Astrocyte (in vitro differentiated cells and primary cell): ENCODE measurements at regions not wholly inside any gene's neighbourhood (a gene's known extent, or its start where the extent isn't known, plus 50 kb on each side); places are given as distances from the start of the nearest gene placed in this dataset.

Experiments used
- DNase-seq: peaks from one replicate; pipeline ENCODE4 v3.0.0-alpha.2; 2010; ENCODE audit warnings: low read depth
- FAIRE-seq: peaks from 2 replicates; lab custom pipeline; 2011; peaks lifted over from hg19 to GRCh38; lab: Jason Lieb, UNC
- H2AFZ ChIP-seq: 2 replicates; pipeline ENCODE4 v1.6.0; 2012; ENCODE audit warnings: low read depth, low read length, inconsistent platforms
- H3K27ac ChIP-seq: 2 replicates; pipeline ENCODE4 v1.5.1; 2011; ENCODE audit warnings: low read depth, low read length, inconsistent platforms
- H3K27me3 ChIP-seq: 2 replicates; pipeline ENCODE4 v1.6.0; 2011; ENCODE audit warnings: low read length, inconsistent platforms; ENCODE audit not compliant: insufficient read depth
- H3K36me3 ChIP-seq: 2 replicates; pipeline ENCODE4 v1.5.1; 2011; ENCODE audit warnings: low read length, inconsistent platforms; ENCODE audit not compliant: insufficient read depth
- H3K4me1 ChIP-seq: 2 replicates; pipeline ENCODE4 v1.5.1; 2011; ENCODE audit warnings: low read length, inconsistent platforms; ENCODE audit not compliant: insufficient read depth
- H3K4me2 ChIP-seq: 2 replicates; pipeline ENCODE4 v1.6.0; 2012; ENCODE audit warnings: low read length, inconsistent platforms
- H3K4me3 ChIP-seq: 2 replicates; pipeline ENCODE4 v1.5.1; 2011; ENCODE audit warnings: low read depth, mild to moderate bottlenecking, low read length, inconsistent platforms; ENCODE audit not compliant: insufficient read depth
- H3K79me2 ChIP-seq: 2 replicates; pipeline ENCODE4 v1.6.0; 2012; ENCODE audit warnings: mild to moderate bottlenecking, low read length, inconsistent platforms; ENCODE audit not compliant: insufficient read depth
- H3K9ac ChIP-seq: 2 replicates; pipeline ENCODE4 v1.6.0; 2012; ENCODE audit warnings: mild to moderate bottlenecking, low read length, inconsistent platforms
- H3K9me3 ChIP-seq: 2 replicates; pipeline ENCODE4 v1.5.1; 2012; ENCODE audit warnings: low read depth, mild to moderate bottlenecking, low read length, inconsistent platforms; ENCODE audit not compliant: insufficient read depth
- H4K20me1 ChIP-seq: 2 replicates; pipeline ENCODE4 v1.6.0; 2012; ENCODE audit warnings: low read length, inconsistent platforms; ENCODE audit not compliant: insufficient read depth
- H3K27ac Mint-ChIP-seq: one replicate; pipeline ENCODE4 v1.8.0; 2021; ENCODE audit warnings: mild to moderate bottlenecking, mixed read lengths; ENCODE audit not compliant: unreplicated experiment
- H3K27me3 Mint-ChIP-seq: one replicate; pipeline ENCODE4 v1.8.0; 2021; ENCODE audit warnings: low read depth, mixed read lengths; ENCODE audit not compliant: unreplicated experiment
- H3K36me3 Mint-ChIP-seq: one replicate; pipeline ENCODE4 v1.8.0; 2021; ENCODE audit warnings: low read depth, mixed read lengths; ENCODE audit not compliant: unreplicated experiment
- H3K4me1 Mint-ChIP-seq: one replicate; pipeline ENCODE4 v1.8.0; 2021; ENCODE audit warnings: low read depth, mixed read lengths; ENCODE audit not compliant: unreplicated experiment
- H3K4me3 Mint-ChIP-seq: one replicate; pipeline ENCODE4 v1.8.0; 2021; ENCODE audit warnings: mild to moderate bottlenecking, moderate library complexity, mixed read lengths; ENCODE audit not compliant: unreplicated experiment
- H3K9me3 Mint-ChIP-seq: one replicate; pipeline ENCODE4 v1.8.0; 2021; ENCODE audit warnings: mild to moderate bottlenecking, mixed read lengths; ENCODE audit not compliant: unreplicated experiment
- EZH2 ChIP-seq: IDR thresholded peaks from 2 replicates; pipeline ENCODE4 v1.6.1; 2012; ENCODE audit warnings: mild to moderate bottlenecking, low read length, inconsistent platforms; ENCODE audit not compliant: insufficient read depth
- TF ChIP-seq, protein P1 (sequence below): IDR thresholded peaks from 2 replicates; pipeline ENCODE4 v1.5.1; 2011; ENCODE audit warnings: low read depth, mild to moderate bottlenecking, inconsistent platforms, low read length, moderate library complexity; ENCODE audit not compliant: insufficient read depth

DNA sequence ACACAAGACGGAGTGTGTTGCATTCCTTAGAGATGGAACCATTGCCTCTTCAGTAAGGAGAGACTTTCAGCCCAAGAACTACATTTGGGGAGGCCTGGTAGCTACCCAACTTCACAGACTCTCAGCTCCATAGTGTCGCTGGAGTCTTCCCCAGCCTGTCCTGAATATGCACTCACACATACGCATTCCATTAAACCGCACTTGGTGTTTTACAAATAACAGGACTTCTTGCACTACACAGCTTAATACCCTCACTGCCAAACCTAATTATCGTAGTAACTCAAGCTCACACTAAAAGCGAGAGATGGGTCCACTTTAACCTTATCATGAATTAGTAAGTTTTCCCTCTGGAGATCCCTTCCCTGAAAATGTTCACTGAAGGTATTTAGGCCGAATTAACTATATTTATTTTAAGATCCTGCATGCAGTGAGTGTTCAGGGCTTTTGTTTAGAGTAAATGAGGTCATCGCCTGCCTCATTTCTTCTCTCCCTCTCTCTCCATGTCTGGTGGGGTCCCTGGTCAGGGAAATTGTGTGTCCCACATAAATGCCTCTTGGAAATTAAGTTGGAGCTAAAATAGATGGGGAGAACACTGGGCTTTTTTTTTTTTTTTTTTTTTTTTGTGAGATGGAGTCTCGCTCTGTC is 171.9 kb downstream of the FAM43A start:
- no peak overlapping the region for H3K4me2 ChIP-seq
- no peak for FAIRE-seq
- H3K4me3 Mint-ChIP-seq = no peak overlapping the region

DNA sequence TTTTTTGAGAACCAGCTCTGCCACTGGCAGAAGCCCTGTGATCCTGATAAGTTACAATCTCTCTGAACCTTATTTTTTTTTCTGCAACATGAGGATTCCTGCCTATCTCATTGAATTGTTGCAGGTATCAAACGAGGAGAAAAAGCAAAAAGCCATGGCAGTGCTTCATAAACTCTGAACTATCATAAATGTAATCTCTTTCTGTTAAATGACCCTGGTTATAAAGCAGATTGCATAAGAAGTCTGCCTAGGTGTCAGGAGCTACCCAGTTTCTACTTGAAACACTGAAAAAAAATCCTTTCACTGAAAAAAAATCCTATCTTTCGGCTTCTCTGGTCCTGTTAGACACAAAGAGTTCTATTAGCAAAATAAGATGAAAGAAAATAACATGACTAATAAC is 172.7 kb downstream of the FAM43A start:
- Mint-ChIP-seq H3K9me3 (peaks cover 2% of the 10 kb centered on the region), H3K4me1 (no peaks in the 10 kb centered on the region), H3K27ac (no peak overlapping the region), H3K27me3 (peaks cover 51% of the 10 kb centered on the region), H3K4me3 (no peak overlapping the region), H3K36me3 (no peaks in the 10 kb centered on the region)
- no peak overlapping the region for H3K4me3 ChIP-seq
- no peaks in the 10 kb centered on the region for H3K79me2 ChIP-seq
- H3K9me3 ChIP-seq = no peaks in the 10 kb centered on the region
- no peaks in the 10 kb centered on the region for H3K36me3 ChIP-seq
- FAIRE-seq (no peak), DNase-seq (no peak)
- H3K27me3 ChIP-seq = peaks cover 2% of the 10 kb centered on the region
- no peak overlapping the region for H3K27ac ChIP-seq
- no peaks in the 10 kb centered on the region for H3K4me1 ChIP-seq
- no peak overlapping the region for H3K4me2 ChIP-seq
- no peaks in the 10 kb centered on the region for H4K20me1 ChIP-seq
- H3K9ac ChIP-seq = no peak overlapping the region
- H2AFZ ChIP-seq = no peak overlapping the region
- TF ChIP-seq, protein P1, sequence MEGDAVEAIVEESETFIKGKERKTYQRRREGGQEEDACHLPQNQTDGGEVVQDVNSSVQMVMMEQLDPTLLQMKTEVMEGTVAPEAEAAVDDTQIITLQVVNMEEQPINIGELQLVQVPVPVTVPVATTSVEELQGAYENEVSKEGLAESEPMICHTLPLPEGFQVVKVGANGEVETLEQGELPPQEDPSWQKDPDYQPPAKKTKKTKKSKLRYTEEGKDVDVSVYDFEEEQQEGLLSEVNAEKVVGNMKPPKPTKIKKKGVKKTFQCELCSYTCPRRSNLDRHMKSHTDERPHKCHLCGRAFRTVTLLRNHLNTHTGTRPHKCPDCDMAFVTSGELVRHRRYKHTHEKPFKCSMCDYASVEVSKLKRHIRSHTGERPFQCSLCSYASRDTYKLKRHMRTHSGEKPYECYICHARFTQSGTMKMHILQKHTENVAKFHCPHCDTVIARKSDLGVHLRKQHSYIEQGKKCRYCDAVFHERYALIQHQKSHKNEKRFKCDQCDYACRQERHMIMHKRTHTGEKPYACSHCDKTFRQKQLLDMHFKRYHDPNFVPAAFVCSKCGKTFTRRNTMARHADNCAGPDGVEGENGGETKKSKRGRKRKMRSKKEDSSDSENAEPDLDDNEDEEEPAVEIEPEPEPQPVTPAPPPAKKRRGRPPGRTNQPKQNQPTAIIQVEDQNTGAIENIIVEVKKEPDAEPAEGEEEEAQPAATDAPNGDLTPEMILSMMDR = no peak
- TF ChIP-seq EZH2 = no peak

More for the DNA sequence above, 171.9 kb downstream of the FAM43A start:
- no peaks in the 10 kb centered on the region for H4K20me1 ChIP-seq
- no peaks in the 10 kb centered on the region for H3K4me1 ChIP-seq
- peaks cover 45% of the 10 kb centered on the region for H3K27me3 Mint-ChIP-seq
- H3K27ac Mint-ChIP-seq = no peak overlapping the region
- no peaks in the 10 kb centered on the region for H3K9me3 ChIP-seq
- no peak for TF ChIP-seq EZH2
- TF ChIP-seq, protein P1 = no peak
- no peak for DNase-seq
- H3K36me3 ChIP-seq = no peaks in the 10 kb centered on the region
- H3K9me3 Mint-ChIP-seq = peaks cover 2% of the 10 kb centered on the region
- no peaks in the 10 kb centered on the region for H3K79me2 ChIP-seq
- H3K9ac ChIP-seq = no peak overlapping the region
- no peak overlapping the region for H3K27ac ChIP-seq
- no peak overlapping the region for H2AFZ ChIP-seq
- H3K36me3 Mint-ChIP-seq = no peaks in the 10 kb centered on the region
- no peak overlapping the region for H3K4me3 ChIP-seq
- no peaks in the 10 kb centered on the region for H3K4me1 Mint-ChIP-seq
- peaks cover 2% of the 10 kb centered on the region for H3K27me3 ChIP-seq

DNA sequence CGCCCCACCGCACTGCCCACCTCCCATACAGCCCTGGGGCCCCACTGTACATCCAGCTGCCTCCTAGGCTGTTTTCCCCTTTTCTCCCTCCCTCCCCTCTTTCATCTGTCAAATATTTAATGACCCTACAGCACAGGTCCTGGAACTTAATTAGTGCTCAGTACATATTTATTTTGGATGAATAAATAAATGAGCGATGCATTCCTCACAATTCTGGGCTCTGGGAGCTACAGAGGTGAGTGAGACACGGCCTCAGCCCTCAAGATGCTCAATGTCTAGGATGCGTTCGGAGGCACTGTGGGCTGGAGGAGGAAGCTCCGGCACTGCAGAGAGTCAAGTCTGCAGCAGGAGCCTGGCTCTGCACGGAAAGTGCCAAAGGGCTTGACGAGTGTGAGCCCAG is 175.0 kb downstream of the FAM43A start:
- Histone ChIP-seq H3K27ac (no peak overlapping the region), H2AFZ (no peak overlapping the region), H3K79me2 (no peaks in the 10 kb centered on the region), H3K27me3 (peaks cover 2% of the 10 kb centered on the region), H3K36me3 (no peaks in the 10 kb centered on the region), H3K9ac (no peak overlapping the region), H4K20me1 (no peaks in the 10 kb centered on the region), H3K4me2 (no peak overlapping the region), H3K4me1 (no peaks in the 10 kb centered on the region), H3K4me3 (no peak overlapping the region), H3K9me3 (no peaks in the 10 kb centered on the region)
- H3K36me3 Mint-ChIP-seq = no peaks in the 10 kb centered on the region
- H3K4me3 Mint-ChIP-seq = no peak overlapping the region
- peaks cover 49% of the 10 kb centered on the region for H3K27me3 Mint-ChIP-seq
- no peaks in the 10 kb centered on the region for H3K9me3 Mint-ChIP-seq
- H3K4me1 Mint-ChIP-seq = no peaks in the 10 kb centered on the region
- no peak overlapping the region for H3K27ac Mint-ChIP-seq
- FAIRE-seq = no peak
- no peak for DNase-seq
- TF ChIP-seq EZH2 = no peak
- TF ChIP-seq, protein P1 = no peak
